ENCODE measurements at regions not wholly inside any gene's neighbourhood (a gene's known extent, or its start where the extent isn't known, plus 50 kb on each side); places are given as distances from the start of the nearest gene placed in this dataset.

- ATAC-seq (ENCODE audit: low read depth) (no peak), DNase-seq (no peak)
- H2BK20ac ChIP-seq (ENCODE audit: low read depth, low read length): no peak overlapping the region
- in situ Hi-C loops (cut with MboI; ENCODE audit: low sequenced_read_pairs) (no loop called here), intact Hi-C loops (cut with micrococcal nuclease) (no loop called here), dilution Hi-C loops (cut with HindIII; ENCODE audit: low sequenced_read_pairs, unreplicated experiment) (no loop called here)
- CTCF ChIA-PET: no interaction called here
- H3K23ac ChIP-seq (ENCODE audit: low read depth, low read length): no peak overlapping the region
- no peaks in the 10 kb centered on the region for H3K79me1 ChIP-seq (ENCODE audit: low read depth in 1 of 2, low read length in 2 of 2)
- no peak overlapping the region for H4K5ac ChIP-seq (ENCODE audit: low read depth, low read length)
- H3K4me3 ChIP-seq (ENCODE audit: insufficient read depth, low read depth, low read length): no peak overlapping the region
- no peak overlapping the region for H3K27ac ChIP-seq (ENCODE audit: insufficient read depth, low read length)
- no peaks in the 10 kb centered on the region for H3K27me3 ChIP-seq (ENCODE audit: control insufficient read depth, insufficient read depth, low read length)
- H4K20me1 ChIP-seq (ENCODE audit: insufficient read depth, low read length): no peaks in the 10 kb centered on the region
- H3K4me2 ChIP-seq (ENCODE audit: low read depth, low read length): no peak overlapping the region
- H3K56ac ChIP-seq (ENCODE audit: extremely low read depth, insufficient read depth, low read length): no peak overlapping the region
- no peaks in the 10 kb centered on the region for H3K4me1 ChIP-seq (ENCODE audit: control insufficient read depth, insufficient read depth, low read length)
- no TSS peak for BruUV-seq (replicated peaks)
- no peak overlapping the region for H2AK5ac ChIP-seq (ENCODE audit: low read depth, low read length)
- no peaks in the 10 kb centered on the region for H3K9me3 ChIP-seq (ENCODE audit: control insufficient read depth, insufficient read depth, low read length)
- H2BK15ac ChIP-seq (ENCODE audit: low read depth, low read length): no peak overlapping the region
- no peak overlapping the region for H4K8ac ChIP-seq (ENCODE audit: low read depth in 2 of 2, low read length in 2 of 2)
- no peak overlapping the region for H3K4ac ChIP-seq (ENCODE audit: low read depth, low read length)
- no peak overlapping the region for H2AK9ac ChIP-seq (replicated peaks; ENCODE audit: low read depth, low read length, poor library complexity)
- H2BK5ac ChIP-seq (ENCODE audit: low read depth, low read length, poor library complexity, severe bottlenecking): no peak overlapping the region
- H2BK120ac ChIP-seq (ENCODE audit: low read depth, low read length): no peak overlapping the region
- WGBS, 2 experiments (ENCODE audit: extremely low coverage in 2 of 2, insufficient read length in 1 of 2): no CpG with 5 or more reads among the region's 1 CpG
- no peaks in the 10 kb centered on the region for H3K36me3 ChIP-seq (ENCODE audit: control insufficient read depth, insufficient read depth, low read length)
- peak; percentile 99 for TF ChIP-seq MAFK (IDR thresholded peaks at IDR 0.05; ENCODE audit: low read depth, low read length)
- no peak for TF ChIP-seq RCOR1 (IDR thresholded peaks at IDR 0.05; ENCODE audit: insufficient replicate concordance, low read length)
- no peak for TF ChIP-seq CEBPB (IDR thresholded peaks at IDR 0.05; ENCODE audit: low read depth, low read length)
- no peak overlapping the region for H3K9ac ChIP-seq (ENCODE audit: low read depth, low read length)
- no peak overlapping the region for H3K14ac ChIP-seq (replicated peaks; ENCODE audit: low read depth, low read length)
- H3K9me1 ChIP-seq (ENCODE audit: insufficient read depth, low read length): no peaks in the 10 kb centered on the region
- no peak overlapping the region for H2AFZ ChIP-seq (replicated peaks; ENCODE audit: low read length, poor library complexity)
- POLR2A ChIA-PET (ENCODE audit: unreplicated experiment): no interaction called here
- no peak overlapping the region for H4K91ac ChIP-seq (ENCODE audit: insufficient read depth, low read depth, low read length)
- no peak overlapping the region for H3K18ac ChIP-seq (ENCODE audit: low read depth, low read length)
These were observed 2074.5 kb upstream of the PCDH20 start for GRCh38 chr13:63490149-63490548.
